ENCODE measurements at regions not wholly inside any gene's neighbourhood (a gene's known extent, or its start where the extent isn't known, plus 50 kb on each side); places are given as distances from the start of the nearest gene placed in this dataset.

DNA sequence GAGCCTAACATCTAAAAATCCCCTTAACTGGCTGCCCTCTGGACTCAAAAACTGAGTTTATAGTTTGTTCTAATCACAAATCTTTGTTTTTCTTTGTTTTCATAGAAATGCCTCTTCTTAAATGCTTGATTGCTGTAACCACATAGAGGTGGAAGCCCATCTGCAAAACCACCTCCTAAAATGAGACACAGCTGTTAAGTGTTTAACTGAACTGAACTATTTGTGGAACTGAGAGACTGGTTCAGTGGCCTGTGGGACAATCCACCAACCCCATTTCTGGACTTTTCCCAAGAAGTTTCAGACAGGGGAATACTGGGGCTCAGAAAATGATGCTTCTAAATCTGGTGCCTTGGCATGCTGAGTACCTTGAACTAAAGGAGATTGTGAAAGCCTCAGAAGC lies 50.9 kb upstream of the TM9SF2 start:
- no peak overlapping the region for H3K4me3 ChIP-seq (ENCODE audit: low read depth, low read length)
- TF ChIP-seq, protein P1, sequence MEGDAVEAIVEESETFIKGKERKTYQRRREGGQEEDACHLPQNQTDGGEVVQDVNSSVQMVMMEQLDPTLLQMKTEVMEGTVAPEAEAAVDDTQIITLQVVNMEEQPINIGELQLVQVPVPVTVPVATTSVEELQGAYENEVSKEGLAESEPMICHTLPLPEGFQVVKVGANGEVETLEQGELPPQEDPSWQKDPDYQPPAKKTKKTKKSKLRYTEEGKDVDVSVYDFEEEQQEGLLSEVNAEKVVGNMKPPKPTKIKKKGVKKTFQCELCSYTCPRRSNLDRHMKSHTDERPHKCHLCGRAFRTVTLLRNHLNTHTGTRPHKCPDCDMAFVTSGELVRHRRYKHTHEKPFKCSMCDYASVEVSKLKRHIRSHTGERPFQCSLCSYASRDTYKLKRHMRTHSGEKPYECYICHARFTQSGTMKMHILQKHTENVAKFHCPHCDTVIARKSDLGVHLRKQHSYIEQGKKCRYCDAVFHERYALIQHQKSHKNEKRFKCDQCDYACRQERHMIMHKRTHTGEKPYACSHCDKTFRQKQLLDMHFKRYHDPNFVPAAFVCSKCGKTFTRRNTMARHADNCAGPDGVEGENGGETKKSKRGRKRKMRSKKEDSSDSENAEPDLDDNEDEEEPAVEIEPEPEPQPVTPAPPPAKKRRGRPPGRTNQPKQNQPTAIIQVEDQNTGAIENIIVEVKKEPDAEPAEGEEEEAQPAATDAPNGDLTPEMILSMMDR (IDR thresholded peaks at IDR 0.05; ENCODE audit: insufficient read depth, low read depth, low read length): no peak
- DNase-seq (ENCODE audit: low read depth): no peak

Data from fibroblast of villous mesenchyme (primary cell).